ENCODE measurements at regions not wholly inside any gene's neighbourhood (a gene's known extent, or its start where the extent isn't known, plus 50 kb on each side); places are given as distances from the start of the nearest gene placed in this dataset.

DNA sequence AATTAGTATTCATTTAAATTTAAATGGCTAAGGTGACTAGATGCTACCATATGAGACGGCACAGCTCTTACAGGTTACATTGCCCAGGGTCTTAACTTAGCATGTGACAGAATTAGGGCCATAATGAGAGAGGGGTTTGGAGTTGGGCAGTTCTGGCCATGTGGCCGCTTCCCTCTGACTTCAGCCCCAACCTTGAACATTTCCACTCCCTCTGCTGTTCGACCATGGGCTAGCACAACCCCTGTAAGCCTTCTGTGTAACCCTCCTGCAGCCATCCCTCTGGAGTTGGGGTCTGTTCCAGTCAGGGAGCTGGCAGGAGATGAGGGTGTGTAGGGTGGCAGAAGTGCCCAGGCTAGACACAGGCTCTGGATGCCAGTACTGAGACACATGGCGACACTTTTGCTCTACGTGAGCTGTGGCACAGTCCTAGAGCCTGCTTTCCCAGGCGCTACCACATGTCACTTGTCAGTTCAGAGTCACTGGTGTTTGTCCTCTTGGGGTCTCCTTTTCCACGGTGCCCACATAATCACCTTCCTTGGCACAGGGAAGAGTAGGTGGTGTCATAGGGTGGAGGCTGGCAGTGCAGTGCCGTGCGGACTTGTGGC, 128.7 kb upstream of the PITX1 start:
- no peak for DNase-seq (ENCODE audit: insufficient read length, low spot score, missing footprints)
- Histone ChIP-seq H3K27ac (ENCODE audit: low read depth, low read length) (no peak overlapping the region), H3K4me1 (ENCODE audit: insufficient read depth, low read length) (no peaks in the 10 kb centered on the region), H3K36me3 (ENCODE audit: insufficient read depth, low read length) (no peaks in the 10 kb centered on the region), H4K20me1 (ENCODE audit: insufficient read depth, low read length) (no peaks in the 10 kb centered on the region), H2AFZ (ENCODE audit: low read length) (no peak overlapping the region), H3K9me3 (ENCODE audit: low read depth, low read length) (no peaks in the 10 kb centered on the region), H3K4me3 (ENCODE audit: insufficient read depth, low read length) (no peak overlapping the region), H3K27me3 (ENCODE audit: insufficient read depth, low read length) (peaks cover 39% of the 10 kb centered on the region), H3K79me2 (ENCODE audit: insufficient read depth, low read length) (no peaks in the 10 kb centered on the region), H3K4me2 (ENCODE audit: insufficient read depth, low read length) (no peak overlapping the region)
- TF ChIP-seq, protein P1, sequence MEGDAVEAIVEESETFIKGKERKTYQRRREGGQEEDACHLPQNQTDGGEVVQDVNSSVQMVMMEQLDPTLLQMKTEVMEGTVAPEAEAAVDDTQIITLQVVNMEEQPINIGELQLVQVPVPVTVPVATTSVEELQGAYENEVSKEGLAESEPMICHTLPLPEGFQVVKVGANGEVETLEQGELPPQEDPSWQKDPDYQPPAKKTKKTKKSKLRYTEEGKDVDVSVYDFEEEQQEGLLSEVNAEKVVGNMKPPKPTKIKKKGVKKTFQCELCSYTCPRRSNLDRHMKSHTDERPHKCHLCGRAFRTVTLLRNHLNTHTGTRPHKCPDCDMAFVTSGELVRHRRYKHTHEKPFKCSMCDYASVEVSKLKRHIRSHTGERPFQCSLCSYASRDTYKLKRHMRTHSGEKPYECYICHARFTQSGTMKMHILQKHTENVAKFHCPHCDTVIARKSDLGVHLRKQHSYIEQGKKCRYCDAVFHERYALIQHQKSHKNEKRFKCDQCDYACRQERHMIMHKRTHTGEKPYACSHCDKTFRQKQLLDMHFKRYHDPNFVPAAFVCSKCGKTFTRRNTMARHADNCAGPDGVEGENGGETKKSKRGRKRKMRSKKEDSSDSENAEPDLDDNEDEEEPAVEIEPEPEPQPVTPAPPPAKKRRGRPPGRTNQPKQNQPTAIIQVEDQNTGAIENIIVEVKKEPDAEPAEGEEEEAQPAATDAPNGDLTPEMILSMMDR (IDR thresholded peaks at IDR 0.05; ENCODE audit: extremely low read depth, low read depth, low read length): peak; percentile 36

DNA sequence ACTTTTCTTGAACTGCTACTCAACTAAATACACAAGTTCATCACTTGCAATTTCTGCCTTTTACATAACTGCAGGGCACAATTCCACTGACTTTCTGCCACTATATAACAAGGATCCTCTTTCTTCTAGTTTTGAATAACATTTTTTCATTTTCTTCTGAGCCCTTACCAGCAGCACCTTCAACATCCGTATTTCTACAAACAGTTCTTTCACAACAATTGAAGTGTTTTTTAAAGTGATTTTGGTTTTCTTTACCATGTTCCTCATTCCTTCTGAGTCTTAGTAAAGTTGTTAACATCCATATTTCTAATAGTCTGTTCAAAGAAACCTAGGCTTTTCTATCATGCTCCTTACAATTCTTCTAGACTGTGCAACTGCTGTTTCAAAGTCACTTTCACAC, 127.2 kb upstream of the PITX1 start:
- H3K79me2 ChIP-seq (ENCODE audit: insufficient read depth, low read length): no peaks in the 10 kb centered on the region
- H3K27ac ChIP-seq (ENCODE audit: low read depth, low read length): no peak overlapping the region
- no peak for DNase-seq (ENCODE audit: insufficient read length, low spot score, missing footprints)
- no peaks in the 10 kb centered on the region for H3K36me3 ChIP-seq (ENCODE audit: insufficient read depth, low read length)
- H3K9me3 ChIP-seq (ENCODE audit: low read depth, low read length): no peaks in the 10 kb centered on the region
- H3K27me3 ChIP-seq (ENCODE audit: insufficient read depth, low read length): peaks cover 28% of the 10 kb centered on the region
- no peaks in the 10 kb centered on the region for H4K20me1 ChIP-seq (ENCODE audit: insufficient read depth, low read length)
- no peak overlapping the region for H2AFZ ChIP-seq (ENCODE audit: low read length)
- no peak overlapping the region for H3K4me3 ChIP-seq (ENCODE audit: insufficient read depth, low read length)
- H3K4me2 ChIP-seq (ENCODE audit: insufficient read depth, low read length): no peak overlapping the region
- H3K4me1 ChIP-seq (ENCODE audit: insufficient read depth, low read length): no peaks in the 10 kb centered on the region
- TF ChIP-seq, protein P1 (IDR thresholded peaks at IDR 0.05; ENCODE audit: extremely low read depth, low read depth, low read length): no peak

DNA sequence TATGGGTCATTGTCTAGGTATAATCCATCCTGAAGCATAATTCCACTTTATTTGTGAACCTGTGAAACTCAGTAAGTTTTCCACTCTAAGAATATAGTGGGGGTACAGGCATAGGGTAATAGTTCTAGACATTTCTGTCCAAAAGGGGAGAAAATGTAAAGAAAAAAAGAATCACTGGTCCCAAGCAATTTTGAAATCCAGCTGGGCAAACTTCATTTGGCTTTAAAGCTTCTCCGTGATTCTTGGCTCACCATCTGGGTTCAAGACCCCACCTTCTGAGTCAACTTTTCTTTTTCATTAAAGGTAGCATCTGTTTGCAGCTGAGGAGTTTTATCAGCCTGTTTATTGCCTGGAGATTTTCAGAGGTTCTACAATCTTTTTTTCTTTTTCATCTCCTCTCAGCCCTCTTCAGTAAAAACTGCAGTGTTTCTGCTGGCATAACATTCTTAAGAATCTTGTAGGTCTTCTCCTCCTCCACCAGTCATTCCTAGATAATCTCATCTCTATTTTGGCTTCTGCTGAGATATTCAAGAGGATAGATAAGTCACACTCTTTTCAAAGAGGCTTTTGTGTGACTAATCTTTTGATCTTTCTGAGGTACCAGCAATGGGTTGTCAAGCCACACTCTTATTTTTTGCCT, 126.1 kb upstream of the PITX1 start:
- Histone ChIP-seq H3K27ac (ENCODE audit: low read depth, low read length) (no peak overlapping the region), H3K4me2 (ENCODE audit: insufficient read depth, low read length) (no peak overlapping the region), H3K36me3 (ENCODE audit: insufficient read depth, low read length) (no peaks in the 10 kb centered on the region), H3K9me3 (ENCODE audit: low read depth, low read length) (no peaks in the 10 kb centered on the region), H4K20me1 (ENCODE audit: insufficient read depth, low read length) (no peaks in the 10 kb centered on the region), H3K4me3 (ENCODE audit: insufficient read depth, low read length) (no peak overlapping the region), H3K27me3 (ENCODE audit: insufficient read depth, low read length) (peaks cover 28% of the 10 kb centered on the region), H3K79me2 (ENCODE audit: insufficient read depth, low read length) (no peaks in the 10 kb centered on the region), H3K4me1 (ENCODE audit: insufficient read depth, low read length) (no peaks in the 10 kb centered on the region), H2AFZ (ENCODE audit: low read length) (no peak overlapping the region)
- DNase-seq (ENCODE audit: insufficient read length, low spot score, missing footprints): no peak
- TF ChIP-seq, protein P1 (IDR thresholded peaks at IDR 0.05; ENCODE audit: extremely low read depth, low read depth, low read length): no peak

GRCh38 chr5:135159626-135160025, 125.6 kb upstream of the PITX1 start:
- Histone ChIP-seq H3K36me3 (ENCODE audit: insufficient read depth, low read length) (no peaks in the 10 kb centered on the region), H3K4me2 (ENCODE audit: insufficient read depth, low read length) (no peak overlapping the region), H3K79me2 (ENCODE audit: insufficient read depth, low read length) (no peaks in the 10 kb centered on the region), H4K20me1 (ENCODE audit: insufficient read depth, low read length) (no peaks in the 10 kb centered on the region), H3K9me3 (ENCODE audit: low read depth, low read length) (no peaks in the 10 kb centered on the region), H3K4me1 (ENCODE audit: insufficient read depth, low read length) (no peaks in the 10 kb centered on the region), H3K4me3 (ENCODE audit: insufficient read depth, low read length) (no peak overlapping the region), H3K27me3 (ENCODE audit: insufficient read depth, low read length) (peaks cover 28% of the 10 kb centered on the region), H2AFZ (ENCODE audit: low read length) (no peak overlapping the region), H3K27ac (ENCODE audit: low read depth, low read length) (no peak overlapping the region)
- TF ChIP-seq, protein P1 (IDR thresholded peaks at IDR 0.05; ENCODE audit: extremely low read depth, low read depth, low read length): no peak
- no peak for DNase-seq (ENCODE audit: insufficient read length, low spot score, missing footprints)
